ENCODE measurements at regions not wholly inside any gene's neighbourhood (a gene's known extent, or its start where the extent isn't known, plus 50 kb on each side); places are given as distances from the start of the nearest gene placed in this dataset.

GRCh38 chr18:65994302-65994701 is 243.5 kb downstream of the CDH7 start:
- intact Hi-C loops (cut with DNase I; ENCODE audit: low total_unique reads): no loop called here
- Histone ChIP-seq H3K9me3 (no peaks in the 10 kb centered on the region), H3K4me1 (no peaks in the 10 kb centered on the region), H3K27me3 (replicated peaks in 1 of 7) (no peaks in the 10 kb centered on the region), H3K4me3 (no peak overlapping the region), H3K36me3 (no peaks in the 10 kb centered on the region), H3K27ac (no peak overlapping the region)
- no peak for TF ChIP-seq POLR2A (IDR thresholded peaks at IDR 0.05)
- TF ChIP-seq CTCF (IDR thresholded peaks at IDR 0.05 in 8 of 11, conservative IDR thresholded peaks at IDR 0.05 in 3 of 11): no peak
- no peak for TF ChIP-seq POLR2AphosphoS5 (IDR thresholded peaks at IDR 0.05)
- no peak for DNase-seq
- 58 to 70% (median 68%) methylated on average over 2 of the region's 2 CpGs for WGBS, 5 donors

GRCh38 chr18:65990944-65991708 is 240.3 kb downstream of the CDH7 start:
- TF ChIP-seq POLR2A (IDR thresholded peaks at IDR 0.05) (no peak), POLR2AphosphoS5 (IDR thresholded peaks at IDR 0.05) (no peak), CTCF (IDR thresholded peaks at IDR 0.05 in 8 of 11, conservative IDR thresholded peaks at IDR 0.05 in 3 of 11) (no peak)
- Histone ChIP-seq H3K27me3 (replicated peaks in 1 of 7) (no peaks in the 10 kb centered on the region), H3K4me3 (no peak overlapping the region), H3K27ac (no peak overlapping the region), H3K36me3 (no peaks in the 10 kb centered on the region), H3K4me1 (no peaks in the 10 kb centered on the region), H3K9me3 (no peaks in the 10 kb centered on the region)
- no peak for DNase-seq
- WGBS, 5 donors: 71 to 88% (median 81%) methylated on average over 3 of the region's 3 CpGs
- intact Hi-C loops (cut with DNase I; ENCODE audit: low total_unique reads): no loop called here

DNA sequence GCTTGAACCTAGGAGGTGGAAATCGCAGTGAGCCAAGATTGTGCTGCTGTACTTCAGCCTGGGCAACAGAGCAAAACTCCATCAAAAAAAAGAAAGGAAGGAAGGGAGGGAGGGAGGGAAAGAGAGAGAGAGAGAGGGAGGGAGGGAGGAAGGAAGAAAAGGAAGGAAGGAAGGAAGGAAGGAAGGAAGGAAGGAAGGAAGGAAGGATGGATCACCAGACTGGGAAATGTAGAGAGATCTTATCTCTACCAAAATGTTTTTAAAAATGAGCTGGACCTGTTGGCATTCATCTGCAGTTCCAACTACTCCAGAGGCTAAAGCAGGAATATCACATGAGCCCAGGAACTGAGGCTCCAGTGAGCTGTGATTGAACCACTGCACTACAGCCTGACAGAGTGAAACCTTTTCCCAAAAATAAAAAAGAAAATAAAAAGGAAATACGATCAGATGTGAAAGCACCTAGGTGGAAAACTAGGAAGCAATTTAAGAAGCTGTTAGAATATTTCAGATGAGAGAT is 239.4 kb downstream of the CDH7 start:
- H3K9me3 ChIP-seq: no peaks in the 10 kb centered on the region
- no peaks in the 10 kb centered on the region for H3K4me1 ChIP-seq
- no peak overlapping the region for H3K4me3 ChIP-seq
- no peak for TF ChIP-seq POLR2AphosphoS5 (IDR thresholded peaks at IDR 0.05)
- TF ChIP-seq CTCF (IDR thresholded peaks at IDR 0.05 in 8 of 11, conservative IDR thresholded peaks at IDR 0.05 in 3 of 11): no peak
- TF ChIP-seq POLR2A (IDR thresholded peaks at IDR 0.05): no peak
- intact Hi-C loops (cut with DNase I; ENCODE audit: low total_unique reads): no loop called here
- H3K27ac ChIP-seq: no peak overlapping the region
- 76 to 90% (median 87%) methylated on average over 2 of the region's 2 CpGs for WGBS, 5 donors
- no peaks in the 10 kb centered on the region for H3K27me3 ChIP-seq (replicated peaks in 1 of 7)
- DNase-seq: no peak
- no peaks in the 10 kb centered on the region for H3K36me3 ChIP-seq

- no peaks in the 10 kb centered on the region for H3K36me3 ChIP-seq
- no peak overlapping the region for H3K4me3 ChIP-seq
- no peaks in the 10 kb centered on the region for H3K4me1 ChIP-seq
- no peaks in the 10 kb centered on the region for H3K9me3 ChIP-seq
- H3K27ac ChIP-seq: no peak overlapping the region
- WGBS, 5 donors: 55 to 76% (median 72%) methylated on average over 3 of the region's 3 CpGs
- no peaks in the 10 kb centered on the region for H3K27me3 ChIP-seq (replicated peaks in 1 of 7)
- DNase-seq: no peak
- intact Hi-C loops (cut with DNase I; ENCODE audit: low total_unique reads): no loop called here
- TF ChIP-seq POLR2AphosphoS5 (IDR thresholded peaks at IDR 0.05) (no peak), POLR2A (IDR thresholded peaks at IDR 0.05) (no peak), CTCF (IDR thresholded peaks at IDR 0.05 in 8 of 11, conservative IDR thresholded peaks at IDR 0.05 in 3 of 11) (no peak)
Measured at GRCh38 chr18:65988972-65989371, 238.2 kb downstream of the CDH7 start.
